ENCODE measurements at regions not wholly inside any gene's neighbourhood (a gene's known extent, or its start where the extent isn't known, plus 50 kb on each side); places are given as distances from the start of the nearest gene placed in this dataset.

- no peak for TF ChIP-seq CTCF (conservative IDR thresholded peaks at IDR 0.05; ENCODE audit: low read length)
- TF ChIP-seq EZH2phosphoT487 (IDR thresholded peaks at IDR 0.05; ENCODE audit: borderline replicate concordance, low read depth, low read length) = no peak
These were observed 1700.9 kb upstream of the NUDT12 start for GRCh38 chr5:105263515-105263914.
